ENCODE measurements at regions not wholly inside any gene's neighbourhood (a gene's known extent, or its start where the extent isn't known, plus 50 kb on each side); places are given as distances from the start of the nearest gene placed in this dataset.

DNA sequence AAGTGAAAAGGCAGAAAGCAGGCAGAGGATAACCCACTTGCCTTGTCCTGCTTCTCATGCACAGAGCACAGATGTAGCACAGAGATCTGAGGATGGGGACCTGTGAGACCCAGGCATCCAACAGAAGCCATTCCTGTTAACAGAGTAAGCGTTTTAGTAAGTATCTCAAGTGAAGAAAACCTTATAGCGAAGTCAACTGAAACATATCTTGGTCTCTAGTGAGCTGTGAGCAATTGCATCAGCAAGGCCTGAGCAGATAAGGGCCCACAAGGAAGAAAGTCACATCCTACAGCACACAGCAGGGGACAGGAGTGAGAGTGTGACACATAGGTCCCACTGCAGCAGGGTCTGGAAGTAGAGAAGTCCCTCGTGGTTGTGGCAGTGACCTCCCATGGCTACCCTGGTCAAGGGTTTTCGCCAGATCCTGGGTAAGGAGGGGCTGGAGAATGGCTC is 248.7 kb upstream of the TNP1 start:
- TF ChIP-seq, protein P1, sequence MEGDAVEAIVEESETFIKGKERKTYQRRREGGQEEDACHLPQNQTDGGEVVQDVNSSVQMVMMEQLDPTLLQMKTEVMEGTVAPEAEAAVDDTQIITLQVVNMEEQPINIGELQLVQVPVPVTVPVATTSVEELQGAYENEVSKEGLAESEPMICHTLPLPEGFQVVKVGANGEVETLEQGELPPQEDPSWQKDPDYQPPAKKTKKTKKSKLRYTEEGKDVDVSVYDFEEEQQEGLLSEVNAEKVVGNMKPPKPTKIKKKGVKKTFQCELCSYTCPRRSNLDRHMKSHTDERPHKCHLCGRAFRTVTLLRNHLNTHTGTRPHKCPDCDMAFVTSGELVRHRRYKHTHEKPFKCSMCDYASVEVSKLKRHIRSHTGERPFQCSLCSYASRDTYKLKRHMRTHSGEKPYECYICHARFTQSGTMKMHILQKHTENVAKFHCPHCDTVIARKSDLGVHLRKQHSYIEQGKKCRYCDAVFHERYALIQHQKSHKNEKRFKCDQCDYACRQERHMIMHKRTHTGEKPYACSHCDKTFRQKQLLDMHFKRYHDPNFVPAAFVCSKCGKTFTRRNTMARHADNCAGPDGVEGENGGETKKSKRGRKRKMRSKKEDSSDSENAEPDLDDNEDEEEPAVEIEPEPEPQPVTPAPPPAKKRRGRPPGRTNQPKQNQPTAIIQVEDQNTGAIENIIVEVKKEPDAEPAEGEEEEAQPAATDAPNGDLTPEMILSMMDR (IDR thresholded peaks at IDR 0.05; ENCODE audit: poor library complexity): no peak
- TF ChIP-seq EZH2 (IDR thresholded peaks at IDR 0.05; ENCODE audit: borderline replicate concordance) (no peak), EZH2phosphoT487 (IDR thresholded peaks at IDR 0.05; ENCODE audit: low read depth, severe bottlenecking, unreplicated experiment) (no peak)
